HG02884 (cell line): ENCODE measurements at regions not wholly inside any gene's neighbourhood (a gene's known extent, or its start where the extent isn't known, plus 50 kb on each side); places are given as distances from the start of the nearest gene placed in this dataset.
"Not testable (repeated sequence)": the region's sequence is repeated elsewhere in the genome, so short reads cannot be mapped to it uniquely, and the experiment has no call there.

Source experiments
- ATAC-seq: cut with Tn5 transposase; IDR thresholded peaks from one replicate; pipeline ENCODE4 v1.9.1; 2021; ENCODE audit warnings: mild to moderate bottlenecking, moderate library complexity; ENCODE audit not compliant: unreplicated experiment

DNA sequence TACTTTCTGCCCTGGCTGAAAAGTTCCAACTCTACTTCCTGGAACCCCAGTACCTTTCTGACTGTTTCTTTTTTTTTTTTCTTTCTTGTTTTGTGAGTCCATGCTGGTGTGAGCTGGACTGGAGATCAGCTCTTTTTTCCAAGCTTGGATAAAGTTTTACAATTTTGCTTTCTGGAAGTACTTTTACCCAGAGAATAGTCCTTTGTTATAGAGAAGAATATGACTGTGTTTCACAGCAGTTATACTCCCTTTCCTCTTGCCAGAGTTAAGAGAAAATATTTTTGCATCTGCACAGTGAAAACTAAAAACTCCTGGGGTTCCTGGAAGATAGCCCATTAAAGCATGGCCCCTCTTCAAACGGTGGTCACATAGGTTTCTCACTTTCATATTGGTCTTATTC lies 1100.6 kb downstream of the OTOL1 start:
- no peak for ATAC-seq

DNA sequence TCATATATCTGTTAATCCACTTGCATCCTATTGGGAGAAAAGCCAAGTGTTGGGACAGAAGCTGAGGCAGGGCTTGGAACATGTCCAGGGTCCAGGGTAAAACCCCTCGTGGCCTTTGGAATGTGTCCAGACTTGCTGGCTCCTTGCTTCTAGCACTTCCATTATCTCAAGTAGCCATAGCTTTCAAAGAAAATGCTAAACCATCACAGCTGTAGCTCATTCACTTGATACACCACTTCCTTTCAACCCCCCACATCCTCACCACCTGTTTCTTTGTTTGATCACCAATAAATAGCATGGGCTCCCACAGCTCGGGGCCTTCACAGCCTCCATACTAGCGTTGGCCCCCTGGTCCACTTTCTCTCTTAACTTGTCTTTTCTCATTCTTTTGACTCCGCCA lies 1101.9 kb downstream of the OTOL1 start:
- ATAC-seq: not testable (repeated sequence)

DNA sequence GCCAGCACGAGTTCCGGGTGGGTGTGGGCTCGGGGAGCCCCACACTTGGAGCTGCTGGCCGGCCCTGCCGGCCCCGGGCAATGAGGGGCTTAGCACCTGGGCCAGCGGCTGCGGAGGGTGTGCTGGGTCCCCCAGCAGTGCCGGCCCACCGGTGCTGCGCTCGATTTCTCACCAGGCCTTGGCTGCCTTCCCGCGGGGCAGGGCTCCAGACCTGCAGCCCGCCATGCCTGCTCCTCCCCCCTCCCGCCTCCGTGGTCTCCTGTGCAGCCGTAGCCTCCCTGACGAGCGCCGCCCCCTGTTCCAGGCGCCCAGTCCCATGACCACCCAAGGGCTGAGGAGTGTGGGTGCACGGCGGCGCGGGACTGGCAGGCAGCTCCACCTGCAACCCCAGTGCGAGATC lies 1103.1 kb downstream of the OTOL1 start:
- ATAC-seq: not testable (repeated sequence)

DNA sequence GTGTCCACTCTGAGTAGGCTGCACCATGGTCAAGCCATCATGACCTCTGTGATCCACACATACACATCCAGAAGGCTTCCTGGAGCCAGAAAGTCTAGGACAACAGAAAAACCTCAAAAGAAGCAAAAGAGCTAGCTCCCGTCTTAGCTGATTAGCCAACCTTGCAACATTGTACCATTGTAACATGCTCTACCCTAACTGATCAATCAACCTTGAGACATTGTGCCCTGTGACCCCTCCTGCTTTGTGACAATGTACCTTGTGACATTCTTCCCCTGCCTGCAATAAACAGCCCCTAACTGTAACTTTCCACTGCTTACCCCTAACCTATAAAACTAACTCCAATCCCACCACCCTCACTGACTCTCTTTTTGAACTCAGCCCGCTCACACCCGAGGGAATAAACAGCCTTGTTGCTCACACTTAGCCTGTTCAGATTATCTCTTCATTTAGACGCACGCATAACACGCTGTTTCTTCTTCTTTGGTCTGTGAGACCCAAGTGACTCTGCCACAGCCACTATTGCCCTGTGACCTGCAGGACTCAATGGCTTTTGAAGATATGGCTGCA lies 1104.6 kb downstream of the OTOL1 start:
- ATAC-seq: no peak

DNA sequence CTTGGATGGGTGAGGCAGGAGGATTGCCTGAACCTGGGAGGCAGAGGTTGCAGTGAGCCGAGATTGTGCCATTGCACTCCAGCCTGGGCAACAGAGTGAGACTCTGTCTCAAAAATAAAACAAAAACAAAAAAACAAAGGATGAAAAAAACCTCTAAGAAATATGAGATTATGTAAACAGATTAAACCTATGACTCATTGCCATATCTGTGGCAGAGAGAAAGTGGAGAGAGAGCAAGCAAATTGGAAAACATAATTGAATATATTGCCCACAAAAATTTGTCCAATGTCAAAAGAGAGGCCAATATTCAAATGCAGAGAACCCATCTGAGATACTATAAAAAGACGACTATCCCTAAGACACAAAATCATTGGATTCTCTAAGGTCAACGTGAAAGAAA lies 1106.0 kb downstream of the OTOL1 start:
- no peak for ATAC-seq

DNA sequence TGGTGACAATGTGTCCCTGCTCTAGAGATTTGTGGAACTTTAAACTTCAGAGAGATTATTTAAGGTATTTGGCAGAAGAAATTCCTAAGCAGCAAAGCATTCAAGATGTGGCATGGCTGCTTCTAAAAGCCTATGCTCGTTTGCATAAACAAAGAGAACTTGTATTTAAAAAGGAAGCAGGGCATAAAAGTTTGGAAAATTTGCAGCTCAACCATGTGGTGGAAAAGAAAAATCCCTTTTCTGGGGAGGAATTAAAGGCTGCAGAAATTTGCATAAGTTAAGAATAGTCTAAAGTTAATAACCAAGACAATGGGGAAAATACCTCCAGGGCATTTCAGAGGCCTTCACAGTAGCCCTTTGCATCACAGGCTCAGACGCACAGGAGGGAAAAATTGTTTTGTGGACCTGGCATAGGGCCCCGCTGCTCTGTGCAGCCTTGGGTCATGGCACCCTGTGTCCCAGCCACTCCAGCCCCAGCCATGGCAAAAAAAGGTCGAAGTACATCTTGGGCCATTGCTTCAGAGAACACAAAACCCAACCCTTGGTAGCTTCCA lies 1109.1 kb downstream of the OTOL1 start:
- no peak for ATAC-seq

DNA sequence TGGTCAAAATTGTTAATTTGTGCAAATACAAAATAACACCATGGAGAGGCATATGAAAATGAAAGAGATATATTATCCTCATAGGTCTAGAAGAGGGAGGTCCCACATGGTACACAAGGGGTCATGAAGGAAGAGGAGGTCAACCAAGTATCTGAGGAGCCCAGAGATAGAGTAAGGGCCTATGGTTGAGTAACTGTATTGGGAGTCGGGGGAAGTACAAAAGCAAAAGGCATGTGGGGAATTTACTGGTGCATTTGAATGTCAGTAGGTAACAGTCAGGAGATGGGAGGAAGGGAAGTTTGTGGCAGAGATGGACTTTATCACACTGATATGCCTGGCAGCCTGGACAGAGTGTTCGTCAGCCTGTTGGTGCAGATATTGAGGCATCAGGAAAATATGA lies 1113.7 kb downstream of the OTOL1 start:
- no peak for ATAC-seq

DNA sequence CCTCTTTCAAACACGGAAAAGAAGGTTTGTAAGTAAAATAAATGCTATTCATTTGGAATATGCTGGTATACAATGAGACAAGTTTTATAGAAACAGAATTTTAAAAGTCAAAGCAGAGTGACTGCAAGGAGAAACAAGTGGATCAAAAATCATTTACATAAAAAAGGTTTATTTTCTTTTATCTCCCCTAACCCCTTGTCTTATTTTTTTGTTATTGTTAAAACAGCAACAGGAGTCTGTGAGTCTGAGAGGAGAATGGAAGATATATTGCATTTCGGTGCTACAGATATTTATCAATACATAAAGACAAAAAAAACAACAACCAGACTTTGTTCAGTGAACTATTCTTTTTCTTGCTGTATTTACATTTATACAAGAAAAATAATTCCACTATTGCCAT lies 1116.4 kb downstream of the OTOL1 start:
- no peak for ATAC-seq

DNA sequence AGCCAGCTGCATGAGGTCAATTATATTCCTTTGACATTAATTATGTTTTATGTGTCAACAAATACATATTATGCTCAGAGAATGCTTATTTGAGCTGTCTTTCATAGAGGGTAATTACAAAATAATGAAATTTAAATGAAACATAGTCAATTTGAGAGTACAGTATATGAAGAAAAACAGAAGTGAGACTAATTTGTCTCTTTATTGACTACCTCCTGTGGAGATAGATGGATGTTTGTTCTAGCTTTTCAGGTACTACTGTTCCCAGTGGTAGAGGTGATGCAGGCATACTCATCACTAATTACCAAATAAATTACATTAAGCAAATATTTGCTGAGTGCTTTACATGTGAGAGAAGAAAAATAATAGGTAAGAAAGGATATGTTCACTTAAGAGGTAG lies 1129.6 kb downstream of the OTOL1 start:
- ATAC-seq: no peak

DNA sequence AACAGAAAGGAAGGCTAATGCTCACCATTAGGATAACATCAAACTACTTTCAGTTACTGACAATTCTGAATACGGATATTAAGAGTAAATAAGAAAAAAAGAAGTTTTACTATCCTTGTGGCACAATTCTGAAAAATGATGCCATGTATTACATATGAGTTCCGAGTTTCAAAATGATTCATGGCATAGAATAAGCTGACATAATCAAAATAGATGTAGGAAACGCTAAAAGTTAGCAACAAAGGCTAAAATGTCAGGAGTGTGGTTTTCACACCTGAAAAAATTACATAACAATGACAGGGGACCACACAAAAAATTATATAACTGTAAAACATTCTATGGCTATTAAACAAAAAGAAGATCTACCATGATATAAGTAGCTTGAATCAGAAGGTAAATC lies 1131.9 kb downstream of the OTOL1 start:
- no peak for ATAC-seq

DNA sequence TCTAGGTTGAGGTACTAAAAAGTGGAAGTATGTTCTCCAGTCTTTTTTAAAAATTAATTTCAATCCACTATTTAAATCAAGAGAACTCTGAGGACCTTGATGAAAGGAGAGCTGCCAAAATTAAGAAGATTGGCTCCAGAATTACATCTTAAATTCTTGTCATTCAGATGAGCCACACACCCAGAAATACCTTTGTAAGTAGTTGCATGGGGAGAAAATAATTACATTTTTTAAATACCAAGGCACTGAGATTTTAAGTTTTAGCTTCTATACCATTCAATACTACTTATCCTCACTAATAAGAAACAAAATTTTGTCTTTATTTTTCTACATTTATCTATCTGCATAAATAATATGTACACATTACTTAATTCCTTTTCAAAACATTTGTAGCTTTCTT lies 1132.8 kb downstream of the OTOL1 start:
- ATAC-seq: no peak

DNA sequence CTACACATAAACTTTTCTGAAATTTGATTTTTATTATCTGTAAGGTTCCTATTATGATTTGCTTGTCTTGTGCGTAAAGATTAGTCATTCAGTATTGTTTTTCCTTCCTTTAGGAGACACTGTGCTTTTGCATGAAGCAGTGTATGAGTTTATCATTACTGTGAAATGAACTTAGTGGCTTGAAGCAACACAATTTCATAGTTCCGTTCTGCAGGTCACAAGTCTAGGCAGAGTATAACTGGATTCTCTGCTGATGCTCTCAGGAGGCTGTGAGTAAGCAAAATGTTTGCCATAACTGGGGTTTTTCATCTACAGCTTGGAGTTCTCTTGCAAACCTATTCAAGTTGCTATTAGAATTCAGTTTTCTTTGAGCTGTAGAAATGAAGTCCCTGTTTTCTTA lies 1136.1 kb downstream of the OTOL1 start:
- no peak for ATAC-seq

DNA sequence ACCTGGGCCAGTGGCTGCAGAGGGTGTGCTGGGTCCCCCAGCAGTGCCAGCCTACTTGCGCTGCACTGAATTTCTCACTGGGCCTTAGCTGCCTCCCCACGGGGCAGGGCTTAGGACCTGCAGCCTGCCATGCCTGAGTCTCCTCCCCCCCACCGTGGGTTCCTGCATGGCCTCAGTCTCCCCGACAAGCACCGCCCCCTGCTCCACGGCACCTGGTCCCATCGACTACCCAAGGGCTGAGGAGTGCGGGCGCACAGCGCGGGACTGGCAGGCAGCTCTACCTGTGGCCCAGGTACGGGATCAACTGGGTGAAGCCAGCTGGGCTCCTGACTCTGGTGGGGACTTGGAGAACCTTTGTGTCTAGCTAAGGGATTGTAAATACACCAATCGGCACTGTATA lies 1143.6 kb downstream of the OTOL1 start:
- ATAC-seq: not testable (repeated sequence)

DNA sequence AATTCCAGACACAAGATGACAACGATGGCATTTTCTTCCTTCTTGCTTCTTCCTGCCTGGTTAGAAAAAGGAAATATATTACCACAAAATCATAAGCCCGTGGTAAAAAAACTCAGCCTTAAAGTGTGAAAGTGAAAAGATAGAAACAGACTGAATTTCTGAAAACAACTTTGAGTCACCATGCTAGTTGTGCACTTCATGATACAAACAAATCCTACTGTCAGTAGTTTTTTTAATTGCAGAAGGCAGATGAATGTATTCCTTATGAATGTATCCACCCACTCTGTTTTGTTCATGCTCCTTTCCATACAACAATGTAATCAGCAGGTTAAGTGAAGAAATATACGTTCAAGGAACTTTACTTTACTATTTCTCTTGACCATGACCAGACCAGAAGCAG lies 1144.7 kb downstream of the OTOL1 start:
- no peak for ATAC-seq

DNA sequence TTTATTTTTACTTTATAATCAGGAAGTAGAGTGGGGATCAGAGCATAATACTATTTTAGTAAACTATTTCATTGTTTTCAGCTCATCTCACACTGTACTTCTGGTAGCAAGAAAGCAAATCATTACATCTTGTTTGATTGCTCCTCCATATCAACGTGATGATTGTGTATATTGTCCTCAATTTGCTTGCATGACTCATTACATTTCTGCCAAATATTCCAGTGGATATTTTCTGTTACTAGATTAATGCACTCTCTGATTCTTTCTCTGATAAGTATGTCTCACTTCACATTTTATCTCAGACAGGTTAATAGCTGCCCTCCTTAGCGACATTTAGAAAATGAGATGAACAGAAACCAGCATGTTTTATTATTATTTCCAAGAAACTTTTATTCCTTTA lies 1145.3 kb downstream of the OTOL1 start:
- ATAC-seq: no peak

DNA sequence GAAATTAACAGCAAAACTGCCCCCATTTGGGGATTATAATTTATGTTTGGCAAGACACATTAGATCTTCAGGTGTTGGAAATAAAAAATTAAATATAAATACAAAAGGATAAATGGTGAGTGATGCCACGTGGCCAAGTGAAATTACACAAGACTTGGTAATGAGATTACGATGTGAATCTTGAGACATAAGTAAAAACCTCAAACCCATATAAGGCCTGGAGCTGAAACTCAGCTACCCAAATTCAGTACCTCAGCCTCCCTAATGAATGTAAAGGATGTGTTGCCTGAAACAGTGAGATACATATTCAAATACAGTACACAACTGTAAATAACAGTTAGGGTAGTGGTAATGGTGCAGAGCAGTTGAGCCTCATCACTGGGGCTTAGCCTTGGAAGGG lies 1146.6 kb downstream of the OTOL1 start:
- ATAC-seq: no peak

DNA sequence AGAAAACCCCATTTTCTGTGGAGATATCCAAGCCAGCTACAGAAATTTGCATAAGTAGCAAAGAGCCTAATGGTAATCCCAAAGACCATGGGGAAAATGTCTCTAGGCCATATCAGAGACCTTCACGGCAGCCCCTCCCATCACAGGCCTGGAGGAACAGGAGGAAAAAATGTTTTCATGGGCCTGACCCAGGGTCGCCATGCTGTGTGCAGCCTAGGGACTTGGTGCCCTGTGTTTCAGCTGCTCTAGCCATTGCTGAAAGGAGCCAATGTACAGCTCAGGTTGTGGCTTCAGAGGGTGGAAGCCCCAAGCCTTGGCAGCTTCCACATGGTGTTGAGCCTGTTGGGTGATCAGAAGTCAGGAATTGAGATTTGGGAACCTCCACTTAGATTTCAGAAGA lies 1150.7 kb downstream of the OTOL1 start:
- ATAC-seq: no peak

DNA sequence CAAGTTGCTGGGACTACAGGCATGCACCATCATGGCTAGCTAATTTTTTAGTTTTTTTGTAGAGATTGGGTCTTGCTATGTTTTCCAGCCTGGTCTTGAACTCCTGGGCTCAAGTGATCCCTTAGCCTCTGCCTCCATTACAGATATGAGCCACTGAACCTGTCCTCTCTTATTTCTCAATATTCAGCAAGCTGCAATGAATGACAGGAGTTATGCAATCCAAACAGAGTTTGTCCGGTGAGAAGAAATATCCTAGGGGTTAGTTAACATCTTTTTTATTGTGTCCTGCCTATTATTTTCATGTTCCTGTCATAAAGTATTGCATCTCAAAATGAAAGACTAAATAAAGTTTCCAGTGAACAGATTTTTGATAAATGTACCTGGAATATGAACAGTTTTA lies 1161.4 kb downstream of the OTOL1 start:
- no peak for ATAC-seq

DNA sequence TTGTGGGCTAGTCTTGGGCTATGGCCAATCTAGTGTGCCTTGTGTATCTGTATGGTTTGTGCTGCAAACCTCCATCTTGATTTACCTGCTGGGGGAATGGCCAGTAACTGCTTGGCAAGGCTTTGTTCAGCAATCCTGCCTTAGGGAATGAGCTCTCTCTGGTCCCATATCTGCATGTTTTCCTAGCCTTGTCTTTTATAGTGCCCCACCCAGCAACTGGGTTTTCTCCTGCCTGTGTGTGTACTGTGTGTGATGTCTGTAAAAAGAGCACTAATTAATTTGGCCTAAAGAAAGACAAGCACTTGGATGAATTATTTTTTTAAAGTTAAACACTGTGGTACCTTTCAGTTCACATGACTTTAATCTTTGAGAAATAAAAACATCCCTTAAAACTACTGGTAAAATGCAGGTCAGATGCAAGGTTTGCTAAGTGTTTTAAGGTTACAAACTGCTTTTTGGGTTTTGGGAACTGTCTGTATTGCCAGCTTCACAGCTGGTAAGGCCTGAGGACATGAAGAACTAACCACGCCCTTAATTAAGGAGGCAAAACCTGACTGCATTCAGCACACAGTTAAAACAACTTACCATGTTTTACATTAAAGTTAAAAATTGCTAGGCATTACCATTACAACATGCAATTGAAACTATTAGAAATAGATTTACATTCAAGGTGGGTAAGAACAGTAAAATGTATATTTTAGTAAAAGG lies 1169.2 kb downstream of the OTOL1 start:
- ATAC-seq: no peak

DNA sequence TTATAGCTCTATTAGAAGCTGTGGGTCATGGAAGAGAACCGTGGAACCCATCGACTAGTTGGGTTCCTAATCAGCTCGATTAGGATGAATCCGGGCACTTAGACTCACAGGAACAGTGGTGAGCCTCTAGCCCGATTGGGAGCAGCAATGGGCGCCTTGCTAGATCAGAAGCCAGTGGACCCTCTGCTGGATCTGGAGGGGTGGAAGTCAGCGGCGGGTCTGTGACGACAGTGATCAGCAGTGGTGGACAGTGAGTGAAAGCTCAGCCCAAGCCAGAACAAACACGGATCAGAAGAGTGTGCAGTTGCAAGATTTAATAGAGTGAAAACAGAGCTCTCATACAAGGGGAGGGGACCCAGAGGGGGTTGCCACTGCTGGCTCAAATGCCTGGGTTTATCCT lies 1170.2 kb downstream of the OTOL1 start:
- ATAC-seq: no peak

DNA sequence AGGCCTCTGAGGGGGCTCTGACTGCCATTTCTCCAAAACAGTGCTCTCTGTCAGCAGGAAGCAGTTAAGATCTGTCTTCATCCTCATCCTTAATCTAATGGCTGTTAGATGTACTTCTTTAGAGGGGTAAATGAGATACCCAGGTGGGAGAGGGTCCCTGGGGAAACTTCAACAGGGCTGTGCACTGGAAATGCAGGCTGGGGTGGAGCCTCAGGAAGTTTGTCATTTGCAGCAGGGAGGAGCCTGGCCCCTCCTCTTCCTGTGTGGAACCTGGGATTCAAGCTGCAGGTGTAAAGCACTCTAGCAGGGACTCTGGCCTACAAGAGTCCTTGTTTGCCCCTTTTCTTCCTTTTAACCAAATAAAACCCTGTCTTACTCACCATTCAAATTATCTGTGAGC lies 1173.6 kb downstream of the OTOL1 start:
- ATAC-seq: no peak

DNA sequence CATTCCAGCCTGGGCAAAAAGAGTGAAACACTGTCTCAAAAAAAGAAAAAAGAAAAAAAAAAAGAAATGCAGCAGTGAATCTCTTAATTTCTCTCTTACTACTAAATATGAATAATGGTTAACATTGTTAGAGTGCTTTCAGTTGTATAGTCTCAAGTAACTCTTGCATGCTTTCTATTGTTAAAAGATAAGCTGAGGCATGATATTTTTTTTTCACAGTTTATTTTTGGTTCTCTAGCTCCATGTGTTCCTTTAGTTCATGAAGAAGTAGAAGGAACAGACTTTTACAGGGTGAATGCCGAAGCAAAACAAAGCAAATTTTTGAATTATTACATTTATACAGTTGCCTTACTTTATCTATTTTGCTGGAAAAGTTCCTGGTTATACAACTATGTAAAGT lies 1180.9 kb downstream of the OTOL1 start:
- no peak for ATAC-seq

DNA sequence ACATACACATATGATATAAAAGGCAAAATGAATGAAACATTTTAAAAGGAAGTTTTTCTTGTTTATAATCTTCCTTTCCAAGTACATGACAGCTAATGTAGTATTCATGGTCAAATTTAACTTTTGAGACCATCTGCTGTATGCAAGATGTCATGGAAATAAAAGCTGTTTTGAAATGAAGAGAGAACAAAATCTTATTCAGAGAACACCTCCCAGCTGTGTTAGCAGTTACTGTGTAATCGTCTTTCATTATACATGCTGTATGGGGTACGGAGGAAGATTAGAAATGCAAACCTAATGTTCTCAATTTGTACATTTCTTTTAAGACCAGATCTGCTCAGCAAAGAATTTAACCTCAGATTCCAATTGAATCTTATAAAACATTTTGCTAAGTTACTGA lies 1182.3 kb downstream of the OTOL1 start:
- no peak for ATAC-seq
